GM12864 (cell line): ENCODE measurements at regions not wholly inside any gene's neighbourhood (a gene's known extent, or its start where the extent isn't known, plus 50 kb on each side); places are given as distances from the start of the nearest gene placed in this dataset.

Source experiments
- DNase-seq: peaks from one replicate; pipeline ENCODE4 v3.0.0-alpha.2; 2011; ENCODE audit warnings: low read depth
- H3K4me3 ChIP-seq: 2 replicates; pipeline ENCODE4 v1.5.1; 2011; ENCODE audit warnings: mild to moderate bottlenecking, low read depth, low read length, control low read depth
- CTCF ChIP-seq: IDR thresholded peaks from 2 replicates; pipeline ENCODE4 v1.5.1; 2011; ENCODE audit warnings: low read depth, mild to moderate bottlenecking, moderate library complexity, low read length, control low read depth, inconsistent platforms; ENCODE audit errors: missing control alignments

DNA sequence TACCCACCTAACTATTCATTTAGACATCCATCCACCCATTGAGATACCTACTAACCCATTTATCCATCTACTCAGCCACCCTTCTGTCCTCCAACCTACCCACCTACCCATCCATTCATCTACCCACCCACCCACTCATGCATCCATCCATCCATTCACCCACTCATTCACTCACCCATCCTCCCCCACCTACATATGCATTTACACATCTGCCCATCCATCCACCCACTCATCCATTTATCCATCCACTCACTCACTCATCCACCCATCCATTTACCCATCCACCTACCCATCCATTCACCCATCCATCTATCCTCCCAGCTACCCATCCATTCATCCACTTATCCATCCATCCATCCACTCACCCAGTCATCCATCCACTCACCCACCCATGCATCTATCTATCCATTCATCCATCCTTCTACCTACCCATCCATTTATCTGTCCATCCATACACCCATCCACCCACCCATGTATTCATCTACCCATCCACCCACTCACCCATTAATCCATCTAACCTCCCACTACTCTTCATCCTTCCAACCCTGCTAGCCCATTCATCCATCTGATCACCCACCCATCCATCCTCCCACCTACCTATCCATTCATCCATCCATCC is 378.7 kb downstream of the CTTN start:
- no peak for DNase-seq

DNA sequence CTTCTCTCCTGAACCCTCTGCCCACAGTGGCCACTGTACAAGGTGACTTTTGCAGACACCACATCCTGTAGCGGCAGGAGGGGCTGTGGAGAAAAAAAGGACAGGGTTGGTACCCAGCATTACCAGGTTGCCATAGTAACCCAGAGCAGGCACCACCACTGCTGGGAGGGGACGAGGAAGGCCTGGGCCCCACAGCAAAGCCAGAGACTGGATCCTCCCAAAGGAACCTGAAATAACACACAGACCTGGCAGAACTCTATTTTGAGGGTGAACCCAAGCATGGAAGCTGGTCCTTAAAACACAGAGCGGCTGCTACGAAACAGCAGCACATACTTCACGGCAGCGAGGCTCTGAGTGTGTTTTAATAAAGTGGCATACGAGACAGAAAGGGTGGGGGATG is 380.6 kb downstream of the CTTN start:
- DNase-seq: no peak
- TF ChIP-seq CTCF: no peak
- H3K4me3 ChIP-seq: no peak overlapping the region

More for the DNA sequence above, 378.7 kb downstream of the CTTN start:
- no peak overlapping the region for H3K4me3 ChIP-seq
- TF ChIP-seq CTCF: no peak

DNA sequence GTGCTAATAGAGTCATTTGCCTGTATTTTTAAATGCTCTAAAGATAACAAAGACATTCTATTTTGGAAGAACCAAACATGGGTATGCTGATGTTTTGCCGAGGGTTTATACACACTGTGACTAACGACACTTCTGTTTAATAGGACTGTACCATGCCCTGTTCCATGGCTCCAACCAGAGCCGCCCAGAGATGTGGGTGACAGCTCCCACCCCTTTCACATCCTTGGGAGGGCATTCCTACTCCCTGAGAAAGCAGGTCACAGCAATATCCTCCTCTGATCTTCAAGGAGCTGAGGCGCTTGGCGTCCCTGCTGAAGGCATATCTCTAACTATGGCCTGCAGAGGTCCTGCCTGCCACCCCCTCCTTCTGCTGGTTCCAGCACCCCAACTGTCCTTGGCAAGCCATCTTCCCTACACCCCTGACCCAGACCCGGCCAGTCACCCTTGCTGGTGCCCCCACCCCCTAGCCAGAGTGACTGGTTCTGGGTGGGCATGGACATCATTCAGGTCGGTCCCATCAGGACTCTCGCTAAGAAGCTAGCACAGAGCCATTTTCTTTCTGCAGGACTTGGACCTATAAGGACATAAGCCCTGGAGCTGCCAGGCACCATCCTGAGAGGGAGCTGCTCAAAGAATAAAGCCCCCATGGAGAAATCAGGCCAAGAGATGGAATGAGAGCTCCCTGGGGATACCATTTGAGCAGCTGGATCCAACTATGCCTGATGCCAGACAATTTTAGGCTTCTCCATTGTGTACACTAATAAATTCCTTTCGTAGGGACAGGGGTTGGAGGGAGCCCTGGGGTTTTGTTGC is 381.3 kb downstream of the CTTN start:
- DNase-seq: no peak
- no peak overlapping the region for H3K4me3 ChIP-seq
- no peak for TF ChIP-seq CTCF

DNA sequence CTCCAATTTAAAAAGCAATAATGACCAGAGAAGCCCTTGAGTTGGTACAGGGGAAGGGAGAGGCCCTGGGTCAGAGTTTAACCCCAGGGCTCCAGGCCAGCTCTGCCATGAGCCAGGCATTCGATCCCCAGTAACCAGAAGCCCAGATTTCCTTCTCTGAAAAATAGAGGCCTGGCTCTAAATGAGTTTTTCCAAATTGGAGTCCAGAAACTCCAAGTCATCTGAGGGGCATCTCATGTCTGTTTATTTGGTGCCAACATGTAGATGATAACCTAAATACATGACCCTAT is 381.9 kb downstream of the CTTN start:
- DNase-seq: no peak
- H3K4me3 ChIP-seq: no peak overlapping the region
- TF ChIP-seq CTCF: no peak

- no peak for TF ChIP-seq CTCF
- no peak for DNase-seq
These were observed 384.1 kb downstream of the CTTN start for GRCh38 chr11:70782401-70782913.

GRCh38 chr11:70783356-70783755 is 385.0 kb downstream of the CTTN start:
- no peak for TF ChIP-seq CTCF
- DNase-seq: no peak
- no peak overlapping the region for H3K4me3 ChIP-seq

More at GRCh38 chr11:70782401-70782913, 384.1 kb downstream of the CTTN start:
- H3K4me3 ChIP-seq: no peak overlapping the region
